Keratinocyte (primary cell): ENCODE measurements at regions not wholly inside any gene's neighbourhood (a gene's known extent, or its start where the extent isn't known, plus 50 kb on each side); places are given as distances from the start of the nearest gene placed in this dataset.

Source experiments
- DNase-seq: peaks from one replicate; pipeline ENCODE4 v3.0.0-alpha.2; 2011; ENCODE audit warnings: low read depth, missing footprints, low spot score
- FAIRE-seq: peaks from 2 replicates; lab custom pipeline; 2011; peaks lifted over from hg19 to GRCh38; lab: Jason Lieb, UNC
- H2AFZ ChIP-seq: 2 replicates; pipeline ENCODE4 v1.6.0; 2012; ENCODE audit warnings: low read length, control low read depth, inconsistent platforms; ENCODE audit not compliant: control insufficient read depth
- H3K27ac ChIP-seq: 2 replicates; pipeline ENCODE4 v1.5.1; 2011; ENCODE audit warnings: low read length; ENCODE audit not compliant: control insufficient read depth, insufficient read depth
- H3K27me3 ChIP-seq: 3 replicates; pipeline ENCODE4 v1.6.0; 2011; ENCODE audit warnings: low read length; ENCODE audit not compliant: control insufficient read depth, insufficient read depth; ENCODE audit errors: extremely low read depth
- H3K36me3 ChIP-seq, 2 experiments: 2 replicates in 1 of 2; 3 replicates in 1 of 2; pipeline ENCODE4 v1.5.1; 2011; ENCODE audit warnings: low read length in 2 of 2, mild to moderate bottlenecking in 1 of 2; ENCODE audit not compliant: control insufficient read depth in 2 of 2, insufficient read depth in 2 of 2; ENCODE audit errors: extremely low read depth in 1 of 2
- H3K4me1 ChIP-seq: 3 replicates; pipeline ENCODE4 v1.5.1; 2011; ENCODE audit warnings: low read length; ENCODE audit not compliant: control insufficient read depth, insufficient read depth; ENCODE audit errors: extremely low read depth
- H3K4me2 ChIP-seq: 3 replicates; pipeline ENCODE4 v1.6.0; 2011; ENCODE audit warnings: low read depth, low read length; ENCODE audit not compliant: control insufficient read depth, insufficient read depth; ENCODE audit errors: extremely low read depth
- H3K4me3 ChIP-seq, 3 experiments: fragments of 200-600 bp in 1 of 3; sonication (generic) in 1 of 3; 2 replicates in 2 of 3; 3 replicates in 1 of 3; pipeline ENCODE4 v1.5.1; 2011 to 2016; ENCODE audit warnings: low read length in 3 of 3, mild to moderate bottlenecking in 3 of 3, control low read depth in 2 of 3, inconsistent platforms in 1 of 3, low read depth in 1 of 3, mixed read lengths in 1 of 3, mixed run types in 1 of 3, moderate library complexity in 1 of 3; ENCODE audit not compliant: control insufficient read depth in 2 of 3, insufficient read depth in 2 of 3; ENCODE audit errors: extremely low read depth in 1 of 3
- H3K79me2 ChIP-seq: 2 replicates; pipeline ENCODE4 v1.6.0; 2012; ENCODE audit warnings: low read length; ENCODE audit not compliant: control insufficient read depth, insufficient read depth
- H3K9ac ChIP-seq: 3 replicates; pipeline ENCODE4 v1.6.0; 2011; ENCODE audit warnings: low read length; ENCODE audit not compliant: control insufficient read depth, insufficient read depth; ENCODE audit errors: extremely low read depth
- H3K9me1 ChIP-seq: 3 replicates; pipeline ENCODE4 v1.6.0; 2011; ENCODE audit warnings: low read length; ENCODE audit not compliant: control insufficient read depth, insufficient read depth; ENCODE audit errors: extremely low read depth
- H3K9me3 ChIP-seq: 2 replicates; pipeline ENCODE4 v1.5.1; 2012; ENCODE audit warnings: low read depth, low read length; ENCODE audit not compliant: control insufficient read depth
- H4K20me1 ChIP-seq: 3 replicates; pipeline ENCODE4 v1.6.0; 2011; ENCODE audit warnings: low read length; ENCODE audit not compliant: control insufficient read depth, insufficient read depth; ENCODE audit errors: extremely low read depth
- CTCF ChIP-seq, 3 experiments: IDR thresholded peaks in 1 of 3; conservative IDR thresholded peaks in 1 of 3; optimal IDR thresholded peaks in 1 of 3; 2 replicates in 2 of 3; 3 replicates in 1 of 3; pipeline versions ENCODE3 to v1.5.1; 2011; ENCODE audit warnings: low read length in 3 of 3, mild to moderate bottlenecking in 3 of 3, moderate library complexity in 2 of 3, control low read depth in 1 of 3, inconsistent platforms in 1 of 3; ENCODE audit not compliant: insufficient read depth in 2 of 3; ENCODE audit errors: extremely low read depth in 1 of 3
- EZH2 ChIP-seq: IDR thresholded peaks from one replicate; pipeline ENCODE4 v1.6.1; 2012; ENCODE audit warnings: inconsistent platforms, mild to moderate bottlenecking, low read length, moderate library complexity
- dilution Hi-C: fragments of 300-500 bp; cut with MboI; formaldehyde crosslinking; loops from one replicate; pipeline ENCODE4 v1.7.0; 2020; ENCODE audit warnings: low sequenced_read_pairs; ENCODE audit not compliant: extremely low pct_ligation_motif_present

- H3K36me3 ChIP-seq, result no peaks in the 10 kb centered on the region
- DNase-seq (no peak), FAIRE-seq (no peak)
- no peaks in the 10 kb centered on the region for H3K9me3 ChIP-seq
- no peak overlapping the region for H3K4me2 ChIP-seq
- H3K27ac ChIP-seq, result no peak overlapping the region
- no peaks in the 10 kb centered on the region for H3K9me1 ChIP-seq
- no peak overlapping the region for H3K9ac ChIP-seq
- H4K20me1 ChIP-seq, result no peaks in the 10 kb centered on the region
- H3K4me3 ChIP-seq, result no peak overlapping the region
- no peak overlapping the region for H2AFZ ChIP-seq
- H3K4me1 ChIP-seq, result no peaks in the 10 kb centered on the region
- H3K27me3 ChIP-seq, result no peaks in the 10 kb centered on the region
- dilution Hi-C loops, result no loop called here
- no peak for TF ChIP-seq EZH2
- no peak for TF ChIP-seq CTCF (optimal IDR thresholded peaks at IDR 0.05 in 1 of 3, IDR thresholded peaks at IDR 0.05 in 1 of 3, conservative IDR thresholded peaks at IDR 0.05 in 1 of 3; ENCODE audit: extremely low read depth in 1 of 3, insufficient read depth in 2 of 3, low read length in 3 of 3)
- no peaks in the 10 kb centered on the region for H3K79me2 ChIP-seq
Measured at GRCh38 chr18:1732143-1732542, 827.5 kb downstream of the ADCYAP1 start.

DNA sequence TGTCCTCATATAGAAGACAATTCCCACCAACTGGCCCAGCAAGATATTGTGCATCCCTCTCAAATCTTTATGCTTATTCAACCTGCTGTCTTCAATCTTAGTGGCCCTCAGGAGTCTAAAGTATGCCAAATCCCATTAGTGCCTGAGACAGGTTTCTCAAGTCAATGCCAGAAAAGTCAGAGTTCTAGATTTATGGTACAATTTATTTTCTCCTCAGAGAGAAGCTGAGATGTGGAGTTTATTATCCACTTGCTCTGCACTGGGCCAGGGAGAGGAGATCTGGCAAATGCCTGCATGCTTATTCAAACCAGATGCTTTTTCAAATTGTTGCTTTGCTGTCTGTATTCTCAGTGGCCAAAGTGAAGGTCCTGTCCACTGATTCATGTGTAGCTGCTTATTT is 825.2 kb downstream of the METTL4 start:
- H3K36me3 ChIP-seq, result no peaks in the 10 kb centered on the region
- DNase-seq, result no peak
- dilution Hi-C loops, result no loop called here
- FAIRE-seq, result no peak
- H3K9me1 ChIP-seq, result no peaks in the 10 kb centered on the region
- no peak overlapping the region for H3K27ac ChIP-seq
- H3K4me2 ChIP-seq, result no peak overlapping the region
- TF ChIP-seq CTCF (optimal IDR thresholded peaks at IDR 0.05 in 1 of 3, IDR thresholded peaks at IDR 0.05 in 1 of 3, conservative IDR thresholded peaks at IDR 0.05 in 1 of 3; ENCODE audit: extremely low read depth in 1 of 3, insufficient read depth in 2 of 3, low read length in 3 of 3) (no peak), EZH2 (no peak)
- H2AFZ ChIP-seq, result no peak overlapping the region
- no peaks in the 10 kb centered on the region for H3K4me1 ChIP-seq
- no peaks in the 10 kb centered on the region for H3K27me3 ChIP-seq
- H3K9ac ChIP-seq, result no peak overlapping the region
- H3K4me3 ChIP-seq, result no peak overlapping the region
- H3K9me3 ChIP-seq, result no peaks in the 10 kb centered on the region
- no peaks in the 10 kb centered on the region for H3K79me2 ChIP-seq
- no peaks in the 10 kb centered on the region for H4K20me1 ChIP-seq
